Vagina (tissue), 2 donors: ENCODE measurements at regions not wholly inside any gene's neighbourhood (a gene's known extent, or its start where the extent isn't known, plus 50 kb on each side); places are given as distances from the start of the nearest gene placed in this dataset.

ENCODE experiments used
- DNase-seq, 2 donors: peaks; one replicate each; pipeline ENCODE4 v3.0.0-alpha.2; 2017; ENCODE audit errors: extremely low spot score in 2 of 2
- H3K27ac ChIP-seq: fragments of 200-600 bp; sonication (generic); one replicate; pipeline ENCODE4 v1.5.1; 2019
- H3K27me3 ChIP-seq: fragments of 200-600 bp; sonication (generic); one replicate; pipeline ENCODE4 v1.5.1; 2019
- H3K36me3 ChIP-seq, 2 donors: fragments of 200-600 bp; sonication (generic); one replicate each; pipeline ENCODE4 v1.5.1; 2017 to 2019
- H3K4me1 ChIP-seq: fragments of 200-600 bp; sonication (generic); one replicate; pipeline ENCODE4 v1.5.1; 2019
- H3K4me3 ChIP-seq, 2 donors: fragments of 200-600 bp; sonication (generic); 1 replicate in 1 of 2; 2 replicates in 1 of 2; pipeline ENCODE4 v1.5.1; 2016 to 2019
- H3K9me3 ChIP-seq: fragments of 200-600 bp; sonication (generic); one replicate; pipeline ENCODE4 v1.5.1; 2019
- CTCF ChIP-seq, 3 experiments: fragments of 450-650 bp in 2 of 3; fragments of 200-600 bp in 1 of 3; sonication (generic) in 1 of 3; IDR thresholded peaks; one replicate each; pipeline ENCODE4 v1.5.1; 2017 to 2019; ENCODE audit warnings: antibody characterized with exemption in 3 of 3, mild to moderate bottlenecking in 2 of 3, moderate library complexity in 2 of 3
- POLR2A ChIP-seq, 2 donors: fragments of 450-650 bp; IDR thresholded peaks; one replicate each; pipeline ENCODE4 v1.6.1; 2017; ENCODE audit warnings: antibody characterized with exemption in 2 of 2, mild to moderate bottlenecking in 2 of 2, moderate library complexity in 2 of 2
- POLR2AphosphoS5 ChIP-seq, 2 donors: sonication (generic); formaldehyde crosslinking; IDR thresholded peaks; one replicate each; pipeline ENCODE4 v1.9.0; 2017; ENCODE audit warnings: antibody characterized with exemption in 2 of 2, mild to moderate bottlenecking in 2 of 2, low read depth in 1 of 2; ENCODE audit not compliant: insufficient read depth in 1 of 2
- intact Hi-C: fragments of 100-400 bp; cut with DNase I; formaldehyde crosslinking; loops from one replicate; pipeline ENCODE4 v1.15.1; 2023

GRCh38 chr2:186918495-186918894, 69.5 kb upstream of the ZSWIM2 start:
- intact Hi-C loops: no loop called here

GRCh38 chr2:186917866-186918265, 68.9 kb upstream of the ZSWIM2 start:
- H3K27ac ChIP-seq: no peak overlapping the region
- H3K27me3 ChIP-seq: no peaks in the 10 kb centered on the region
- TF ChIP-seq POLR2AphosphoS5 (IDR thresholded peaks at IDR 0.05; ENCODE audit: insufficient read depth in 1 of 2, low read depth in 1 of 2) (no peak), POLR2A (IDR thresholded peaks at IDR 0.05) (no peak), CTCF (IDR thresholded peaks at IDR 0.05) (no peak)
- H3K4me3 ChIP-seq: no peak overlapping the region
- no peaks in the 10 kb centered on the region for H3K4me1 ChIP-seq
- DNase-seq: no peak
- no peaks in the 10 kb centered on the region for H3K36me3 ChIP-seq
- H3K9me3 ChIP-seq: no peaks in the 10 kb centered on the region
- intact Hi-C loops: no loop called here

More at GRCh38 chr2:186918495-186918894, 69.5 kb upstream of the ZSWIM2 start:
- Histone ChIP-seq H3K4me3 (no peak overlapping the region), H3K27me3 (no peaks in the 10 kb centered on the region), H3K9me3 (no peaks in the 10 kb centered on the region), H3K4me1 (no peaks in the 10 kb centered on the region), H3K27ac (no peak overlapping the region), H3K36me3 (no peaks in the 10 kb centered on the region)
- no peak for DNase-seq
- TF ChIP-seq POLR2A (IDR thresholded peaks at IDR 0.05) (no peak), POLR2AphosphoS5 (IDR thresholded peaks at IDR 0.05; ENCODE audit: insufficient read depth in 1 of 2, low read depth in 1 of 2) (no peak)

- intact Hi-C loops: no loop called here
- no peak overlapping the region for H3K4me3 ChIP-seq
- no peak overlapping the region for H3K27ac ChIP-seq
- no peak for TF ChIP-seq POLR2AphosphoS5 (IDR thresholded peaks at IDR 0.05; ENCODE audit: insufficient read depth in 1 of 2, low read depth in 1 of 2)
- TF ChIP-seq POLR2A (IDR thresholded peaks at IDR 0.05): no peak
- no peak for TF ChIP-seq CTCF (IDR thresholded peaks at IDR 0.05)
- no peaks in the 10 kb centered on the region for H3K36me3 ChIP-seq
- no peaks in the 10 kb centered on the region for H3K4me1 ChIP-seq
- no peaks in the 10 kb centered on the region for H3K27me3 ChIP-seq
- H3K9me3 ChIP-seq: no peaks in the 10 kb centered on the region
- no peak for DNase-seq
Measured at GRCh38 chr2:186913870-186914269, 64.9 kb upstream of the ZSWIM2 start.

GRCh38 chr2:186912979-186913378, 64.0 kb upstream of the ZSWIM2 start:
- no peaks in the 10 kb centered on the region for H3K27me3 ChIP-seq
- no peak for DNase-seq
- no peak overlapping the region for H3K27ac ChIP-seq
- no peaks in the 10 kb centered on the region for H3K36me3 ChIP-seq
- TF ChIP-seq POLR2AphosphoS5 (IDR thresholded peaks at IDR 0.05; ENCODE audit: insufficient read depth in 1 of 2, low read depth in 1 of 2) (no peak), CTCF (IDR thresholded peaks at IDR 0.05) (no peak), POLR2A (IDR thresholded peaks at IDR 0.05) (no peak)
- no peak overlapping the region for H3K4me3 ChIP-seq
- no peaks in the 10 kb centered on the region for H3K4me1 ChIP-seq
- intact Hi-C loops: no loop called here
- H3K9me3 ChIP-seq: no peaks in the 10 kb centered on the region

- no peak for TF ChIP-seq CTCF (IDR thresholded peaks at IDR 0.05)
- TF ChIP-seq POLR2A (IDR thresholded peaks at IDR 0.05): no peak
- TF ChIP-seq POLR2AphosphoS5 (IDR thresholded peaks at IDR 0.05; ENCODE audit: insufficient read depth in 1 of 2, low read depth in 1 of 2): no peak
- intact Hi-C loops: no loop called here
Measured at GRCh38 chr2:186911551-186912085, 62.6 kb upstream of the ZSWIM2 start.

More at GRCh38 chr2:186911551-186912085, 62.6 kb upstream of the ZSWIM2 start:
- no peak for DNase-seq
- Histone ChIP-seq H3K4me3 (no peak overlapping the region), H3K36me3 (no peaks in the 10 kb centered on the region), H3K9me3 (no peaks in the 10 kb centered on the region), H3K27me3 (no peaks in the 10 kb centered on the region), H3K27ac (no peak overlapping the region), H3K4me1 (no peaks in the 10 kb centered on the region)
